ENCODE measurements at regions not wholly inside any gene's neighbourhood (a gene's known extent, or its start where the extent isn't known, plus 50 kb on each side); places are given as distances from the start of the nearest gene placed in this dataset.

GRCh38 chr14:84533791-84534190 is 996.2 kb upstream of the FLRT2 start:
- no peak for DNase-seq (ENCODE audit: low spot score)

- no peak for DNase-seq (ENCODE audit: low spot score)
Measured at GRCh38 chr14:84535484-84535883, 994.5 kb upstream of the FLRT2 start.

- no peak for DNase-seq (ENCODE audit: low spot score)
Measured at GRCh38 chr14:84535976-84536375, 994.0 kb upstream of the FLRT2 start.

- DNase-seq (ENCODE audit: low spot score) = no peak
Measured at GRCh38 chr14:84541018-84541417, 988.9 kb upstream of the FLRT2 start.

GRCh38 chr14:84543859-84544258 is 986.1 kb upstream of the FLRT2 start:
- DNase-seq (ENCODE audit: low spot score) = no peak

- DNase-seq (ENCODE audit: low spot score) = no peak
Measured at GRCh38 chr14:84544486-84545131, 985.3 kb upstream of the FLRT2 start.

- no peak for DNase-seq (ENCODE audit: low spot score)
Measured at GRCh38 chr14:84546236-84546635, 983.7 kb upstream of the FLRT2 start.

GRCh38 chr14:84554136-84554535 is 975.8 kb upstream of the FLRT2 start:
- no peak for DNase-seq (ENCODE audit: low spot score)

- DNase-seq (ENCODE audit: low spot score) = no peak
Measured at GRCh38 chr14:84555493-84555892, 974.5 kb upstream of the FLRT2 start.

GRCh38 chr14:84566109-84566508 is 963.8 kb upstream of the FLRT2 start:
- DNase-seq (ENCODE audit: low spot score) = no peak

GRCh38 chr14:84575681-84576080 is 954.3 kb upstream of the FLRT2 start:
- DNase-seq (ENCODE audit: low spot score) = no peak

GRCh38 chr14:84579292-84579691 is 950.7 kb upstream of the FLRT2 start:
- no peak for DNase-seq (ENCODE audit: low spot score)

- no peak for DNase-seq (ENCODE audit: low spot score)
Measured at GRCh38 chr14:84581041-84581440, 948.9 kb upstream of the FLRT2 start.

GRCh38 chr14:84584511-84584910 is 945.4 kb upstream of the FLRT2 start:
- DNase-seq (ENCODE audit: low spot score) = no peak

GRCh38 chr14:84591827-84592445 is 938.0 kb upstream of the FLRT2 start:
- DNase-seq (ENCODE audit: low spot score) = no peak

GRCh38 chr14:84592770-84593169 is 937.2 kb upstream of the FLRT2 start:
- DNase-seq (ENCODE audit: low spot score) = no peak

GRCh38 chr14:84610086-84610485 is 919.9 kb upstream of the FLRT2 start:
- DNase-seq (ENCODE audit: low spot score) = no peak

- no peak for DNase-seq (ENCODE audit: low spot score)
Measured at GRCh38 chr14:84622357-84622756, 907.6 kb upstream of the FLRT2 start.

GRCh38 chr14:84643446-84643845 is 886.5 kb upstream of the FLRT2 start:
- no peak for DNase-seq (ENCODE audit: low spot score)

GRCh38 chr14:84646786-84647500 is 883.0 kb upstream of the FLRT2 start:
- no peak for DNase-seq (ENCODE audit: low spot score)

GRCh38 chr14:84655014-84655413 is 874.9 kb upstream of the FLRT2 start:
- no peak for DNase-seq (ENCODE audit: low spot score)

- DNase-seq (ENCODE audit: low spot score) = no peak
Measured at GRCh38 chr14:84657911-84658310, 872.0 kb upstream of the FLRT2 start.

GRCh38 chr14:84670796-84671195 is 859.1 kb upstream of the FLRT2 start:
- DNase-seq (ENCODE audit: low spot score) = no peak
